Panc1 (cell line): ENCODE measurements at regions not wholly inside any gene's neighbourhood (a gene's known extent, or its start where the extent isn't known, plus 50 kb on each side); places are given as distances from the start of the nearest gene placed in this dataset.

ENCODE experiments used
- ATAC-seq: fragments of 200-7000 bp; cut with Tn5 transposase; 2 replicates; pipeline ENCODE4 v1.9.1; 2020; ENCODE audit warnings: mild to moderate bottlenecking, moderate library complexity
- BruUV-seq: library from RNA; stranded (reverse); fragments of 400-500 nt; replicated peaks from 2 replicates; lab custom pipeline; 2021; lab: Mats Ljungman, UMichigan
- CTCF ChIA-PET: fragments of 300-600 bp; sonication (Branson Sonifier 250); formaldehyde crosslinking; loops from one replicate; lab custom pipeline; 2022; ENCODE audit warnings: antibody characterized with exemption; lab: Charles Lee
- POLR2A ChIA-PET: fragments of 300-600 bp; sonication (Branson Sonifier 250); formaldehyde crosslinking; loops from one replicate; lab custom pipeline; 2022; ENCODE audit warnings: antibody characterized with exemption; lab: Charles Lee
- DNase-seq: peaks from one replicate; pipeline ENCODE4 v3.0.0-alpha.2; 2010; ENCODE audit warnings: low read depth, low spot score
- H3K27ac ChIP-seq: 2 replicates; pipeline ENCODE4 v1.5.1; 2011; ENCODE audit warnings: mild to moderate bottlenecking, low read length, inconsistent platforms
- H3K27me3 ChIP-seq: fragments of 200-500 bp; sonication (Bioruptor generic); 2 replicates; pipeline ENCODE4 v1.6.0; 2014; ENCODE audit warnings: low read length, inconsistent platforms; ENCODE audit not compliant: control insufficient read depth, insufficient read depth
- H3K36me3 ChIP-seq: fragments of 200-500 bp; sonication (Bioruptor generic); 2 replicates; pipeline ENCODE4 v1.5.1; 2014; ENCODE audit warnings: inconsistent platforms, mild to moderate bottlenecking, low read length, moderate library complexity; ENCODE audit not compliant: control insufficient read depth, insufficient read depth
- H3K4me1 ChIP-seq: 2 replicates; pipeline ENCODE4 v1.5.1; 2011; ENCODE audit warnings: inconsistent platforms, mild to moderate bottlenecking, low read length, moderate library complexity; ENCODE audit not compliant: control insufficient read depth, insufficient read depth
- H3K4me3 ChIP-seq, 2 experiments: 2 replicates each; pipeline ENCODE4 v1.5.1; 2011 to 2012; ENCODE audit warnings: low read depth in 2 of 2, low read length in 2 of 2, mild to moderate bottlenecking in 2 of 2, inconsistent platforms in 1 of 2, moderate library complexity in 1 of 2
- H3K9me3 ChIP-seq: fragments of 200-500 bp; sonication (Bioruptor generic); 2 replicates; pipeline ENCODE4 v1.5.1; 2014; ENCODE audit warnings: low read depth, mild to moderate bottlenecking, inconsistent platforms, low read length, moderate library complexity; ENCODE audit not compliant: control insufficient read depth, insufficient read depth
- POLR2AphosphoS5 ChIP-seq: IDR thresholded peaks from 2 replicates; pipeline ENCODE4 v1.6.1; 2012; ENCODE audit warnings: mild to moderate bottlenecking, low read depth, low read length, moderate library complexity
- SIN3A ChIP-seq: IDR thresholded peaks from 2 replicates; pipeline ENCODE4 v1.6.1; 2012; ENCODE audit warnings: low read depth, mild to moderate bottlenecking, low read length, moderate library complexity, borderline replicate concordance; ENCODE audit not compliant: insufficient read depth
- TCF7L2 ChIP-seq: IDR thresholded peaks from 2 replicates; pipeline ENCODE4 v1.6.1; 2011; ENCODE audit warnings: mild to moderate bottlenecking, low read depth, low read length, inconsistent platforms
- in situ Hi-C: cut with HindIII; loops from 2 replicates; pipeline ENCODE4 v1.10.0; 2016; ENCODE audit warnings: low sequenced_read_pairs, low pct_unique_long_range_greater_than_20kb
- intact Hi-C: fragments of 100-400 bp; cut with micrococcal nuclease; formaldehyde crosslinking; loops from one replicate; pipeline ENCODE4 v1.10.0; 2022; ENCODE audit not compliant: unreplicated experiment
- TF ChIP-seq, protein P1 (sequence below), 2 experiments: IDR thresholded peaks; 2 replicates each; pipeline ENCODE4 v1.6.1; 2011 to 2012; ENCODE audit warnings: low read depth in 2 of 2, control low read depth in 1 of 2, low read length in 1 of 2, mild to moderate bottlenecking in 1 of 2, moderate library complexity in 1 of 2; ENCODE audit not compliant: insufficient read depth in 1 of 2
- TF ChIP-seq, protein P2 (sequence below): fragments of 450-650 bp; IDR thresholded peaks from 2 replicates; pipeline ENCODE4 v1.5.1; 2017; ENCODE audit warnings: mild to moderate bottlenecking

DNA sequence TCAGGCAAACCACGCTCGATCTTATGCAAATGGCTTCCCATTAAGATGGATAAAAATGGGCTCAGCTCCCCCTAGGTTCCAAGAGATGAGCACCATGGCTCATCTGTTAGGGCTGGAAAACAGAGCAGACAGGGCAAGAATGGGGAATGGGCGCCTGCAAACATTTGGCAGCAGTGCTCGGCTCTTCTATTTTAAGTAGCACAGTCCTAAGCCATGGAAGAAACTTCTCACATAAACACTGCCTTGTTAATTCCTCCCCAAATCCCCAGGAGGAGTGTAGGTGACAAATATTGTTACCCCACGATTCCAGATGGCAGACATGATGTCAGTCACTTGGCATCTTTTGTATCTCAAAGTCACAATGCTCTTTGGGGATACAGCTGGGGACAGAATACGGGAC is 221.8 kb downstream of the ICE1 start:
- Histone ChIP-seq H3K36me3 (no peaks in the 10 kb centered on the region), H3K4me3 (no peak overlapping the region), H3K27ac (no peak overlapping the region), H3K27me3 (peaks cover 3% of the 10 kb centered on the region; the same call in 1 of the 2 replicates), H3K9me3 (no peaks in the 10 kb centered on the region), H3K4me1 (no peaks in the 10 kb centered on the region)
- in situ Hi-C loops, result no loop called here
- CTCF ChIA-PET, result interaction anchor here (0.6 kb wide), 1 partner anchor 9 kb away, joined by 3 read pairs; no protein-coding TSS in a partner anchor
- POLR2A ChIA-PET, result no interaction called here
- no peak for ATAC-seq
- BruUV-seq, result no TSS peak
- intact Hi-C loops, result no loop called here
- no peak for DNase-seq
- TF ChIP-seq, protein P1, sequence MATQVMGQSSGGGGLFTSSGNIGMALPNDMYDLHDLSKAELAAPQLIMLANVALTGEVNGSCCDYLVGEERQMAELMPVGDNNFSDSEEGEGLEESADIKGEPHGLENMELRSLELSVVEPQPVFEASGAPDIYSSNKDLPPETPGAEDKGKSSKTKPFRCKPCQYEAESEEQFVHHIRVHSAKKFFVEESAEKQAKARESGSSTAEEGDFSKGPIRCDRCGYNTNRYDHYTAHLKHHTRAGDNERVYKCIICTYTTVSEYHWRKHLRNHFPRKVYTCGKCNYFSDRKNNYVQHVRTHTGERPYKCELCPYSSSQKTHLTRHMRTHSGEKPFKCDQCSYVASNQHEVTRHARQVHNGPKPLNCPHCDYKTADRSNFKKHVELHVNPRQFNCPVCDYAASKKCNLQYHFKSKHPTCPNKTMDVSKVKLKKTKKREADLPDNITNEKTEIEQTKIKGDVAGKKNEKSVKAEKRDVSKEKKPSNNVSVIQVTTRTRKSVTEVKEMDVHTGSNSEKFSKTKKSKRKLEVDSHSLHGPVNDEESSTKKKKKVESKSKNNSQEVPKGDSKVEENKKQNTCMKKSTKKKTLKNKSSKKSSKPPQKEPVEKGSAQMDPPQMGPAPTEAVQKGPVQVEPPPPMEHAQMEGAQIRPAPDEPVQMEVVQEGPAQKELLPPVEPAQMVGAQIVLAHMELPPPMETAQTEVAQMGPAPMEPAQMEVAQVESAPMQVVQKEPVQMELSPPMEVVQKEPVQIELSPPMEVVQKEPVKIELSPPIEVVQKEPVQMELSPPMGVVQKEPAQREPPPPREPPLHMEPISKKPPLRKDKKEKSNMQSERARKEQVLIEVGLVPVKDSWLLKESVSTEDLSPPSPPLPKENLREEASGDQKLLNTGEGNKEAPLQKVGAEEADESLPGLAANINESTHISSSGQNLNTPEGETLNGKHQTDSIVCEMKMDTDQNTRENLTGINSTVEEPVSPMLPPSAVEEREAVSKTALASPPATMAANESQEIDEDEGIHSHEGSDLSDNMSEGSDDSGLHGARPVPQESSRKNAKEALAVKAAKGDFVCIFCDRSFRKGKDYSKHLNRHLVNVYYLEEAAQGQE (IDR thresholded peaks at IDR 0.05; ENCODE audit: insufficient read depth in 1 of 2, low read depth in 2 of 2, low read length in 1 of 2), result no peak
- TF ChIP-seq, protein P2, sequence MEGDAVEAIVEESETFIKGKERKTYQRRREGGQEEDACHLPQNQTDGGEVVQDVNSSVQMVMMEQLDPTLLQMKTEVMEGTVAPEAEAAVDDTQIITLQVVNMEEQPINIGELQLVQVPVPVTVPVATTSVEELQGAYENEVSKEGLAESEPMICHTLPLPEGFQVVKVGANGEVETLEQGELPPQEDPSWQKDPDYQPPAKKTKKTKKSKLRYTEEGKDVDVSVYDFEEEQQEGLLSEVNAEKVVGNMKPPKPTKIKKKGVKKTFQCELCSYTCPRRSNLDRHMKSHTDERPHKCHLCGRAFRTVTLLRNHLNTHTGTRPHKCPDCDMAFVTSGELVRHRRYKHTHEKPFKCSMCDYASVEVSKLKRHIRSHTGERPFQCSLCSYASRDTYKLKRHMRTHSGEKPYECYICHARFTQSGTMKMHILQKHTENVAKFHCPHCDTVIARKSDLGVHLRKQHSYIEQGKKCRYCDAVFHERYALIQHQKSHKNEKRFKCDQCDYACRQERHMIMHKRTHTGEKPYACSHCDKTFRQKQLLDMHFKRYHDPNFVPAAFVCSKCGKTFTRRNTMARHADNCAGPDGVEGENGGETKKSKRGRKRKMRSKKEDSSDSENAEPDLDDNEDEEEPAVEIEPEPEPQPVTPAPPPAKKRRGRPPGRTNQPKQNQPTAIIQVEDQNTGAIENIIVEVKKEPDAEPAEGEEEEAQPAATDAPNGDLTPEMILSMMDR, result no peak
- TF ChIP-seq SIN3A, result no peak
- TF ChIP-seq TCF7L2, result no peak
- TF ChIP-seq POLR2AphosphoS5, result no peak

DNA sequence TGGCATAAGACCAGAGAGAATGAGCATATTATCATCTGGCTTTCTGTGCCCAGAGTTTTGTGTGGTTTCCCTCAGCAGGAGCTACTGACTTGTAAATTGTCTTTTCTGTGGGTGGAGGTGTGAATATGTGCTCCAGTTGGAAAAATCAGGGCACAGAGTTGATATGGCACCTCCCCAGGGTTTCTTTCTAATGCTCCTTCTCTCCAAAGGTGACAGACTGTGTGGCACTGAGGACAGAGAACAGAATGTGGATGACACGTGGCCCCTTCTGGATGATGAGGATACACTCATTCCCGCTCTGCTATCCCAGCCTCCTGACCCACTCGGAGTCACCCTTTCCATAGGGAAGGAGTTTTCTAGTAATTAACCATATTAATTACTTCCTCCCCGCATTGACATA is 221.0 kb downstream of the ICE1 start:
- H3K4me1 ChIP-seq, result no peaks in the 10 kb centered on the region
- BruUV-seq, result no TSS peak
- ATAC-seq (no peak), DNase-seq (no peak)
- in situ Hi-C loops, result no loop called here
- no peak overlapping the region for H3K4me3 ChIP-seq
- no peak overlapping the region for H3K27ac ChIP-seq
- no peaks in the 10 kb centered on the region for H3K36me3 ChIP-seq
- POLR2A ChIA-PET, result no interaction called here
- intact Hi-C loops, result no loop called here
- CTCF ChIA-PET, result no interaction called here
- H3K27me3 ChIP-seq, result peaks cover 3% of the 10 kb centered on the region; the same call in 1 of the 2 replicates
- no peaks in the 10 kb centered on the region for H3K9me3 ChIP-seq
- TF ChIP-seq POLR2AphosphoS5 (no peak), TCF7L2 (no peak), SIN3A (no peak)
- TF ChIP-seq, protein P1 (IDR thresholded peaks at IDR 0.05; ENCODE audit: insufficient read depth in 1 of 2, low read depth in 2 of 2, low read length in 1 of 2), result no peak
- TF ChIP-seq, protein P2, result no peak
